CD4-positive, alpha-beta memory T cell (primary cell): ENCODE measurements at regions not wholly inside any gene's neighbourhood (a gene's known extent, or its start where the extent isn't known, plus 50 kb on each side); places are given as distances from the start of the nearest gene placed in this dataset.

Experiments
- CTCF ChIA-PET: fragments of 350-600 bp; sonication (Branson Sonifier 250); formaldehyde crosslinking; loops from one replicate; lab custom pipeline; 2021; ENCODE audit warnings: inconsistent platforms; ENCODE audit not compliant: partially characterized antibody; lab: Charles Lee
- POLR2A ChIA-PET: fragments of 350-600 bp; sonication (Branson Sonifier 250); formaldehyde crosslinking; loops from one replicate; lab custom pipeline; 2021; ENCODE audit not compliant: partially characterized antibody; lab: Charles Lee
- DNase-seq, 5 donors: peaks; one replicate each; pipeline versions ENCODE4 v3.0.0 to v3.0.0-alpha.2; 2020 to 2022; ENCODE audit warnings: mixed read lengths in 1 of 5
- H3K27ac ChIP-seq: one replicate; pipeline ENCODE4 v1.7.0; 2013; ENCODE audit warnings: low read depth, low read length
- H3K27me3 ChIP-seq: 2 replicates; pipeline ENCODE4 v1.7.0; 2013; ENCODE audit warnings: mild to moderate bottlenecking, low read length, moderate library complexity; ENCODE audit not compliant: insufficient read depth
- H3K36me3 ChIP-seq: 2 replicates; pipeline ENCODE4 v1.7.0; 2013; ENCODE audit warnings: mild to moderate bottlenecking, low read length, moderate library complexity; ENCODE audit not compliant: insufficient read depth
- H3K4me1 ChIP-seq: 2 replicates; pipeline ENCODE4 v1.7.0; 2013; ENCODE audit warnings: mild to moderate bottlenecking, low read length, moderate library complexity; ENCODE audit not compliant: insufficient read depth
- H3K4me3 ChIP-seq, 2 donors: one replicate each; pipeline ENCODE4 v1.7.0; 2013; ENCODE audit warnings: low read length in 2 of 2, mild to moderate bottlenecking in 1 of 2
- H3K9me3 ChIP-seq, 2 donors: one replicate each; pipeline ENCODE4 v1.7.0; 2013; ENCODE audit warnings: low read length in 2 of 2, control low read depth in 1 of 2; ENCODE audit not compliant: control insufficient read depth in 1 of 2
- H3K27ac Mint-ChIP-seq, 7 donors: one replicate each; pipeline ENCODE4 v1.8.0; 2020 to 2021; ENCODE audit warnings: mixed read lengths in 7 of 7, mild to moderate bottlenecking in 6 of 7, inconsistent platforms in 3 of 7, moderate library complexity in 3 of 7
- H3K27me3 Mint-ChIP-seq, 2 donors: one replicate each; pipeline ENCODE4 v1.8.0; 2020 to 2021; ENCODE audit warnings: mixed read lengths in 2 of 2
- H3K36me3 Mint-ChIP-seq, 2 donors: one replicate each; pipeline ENCODE4 v1.8.0; 2020 to 2021; ENCODE audit warnings: mixed read lengths in 2 of 2, inconsistent platforms in 1 of 2, mild to moderate bottlenecking in 1 of 2
- H3K4me1 Mint-ChIP-seq, 4 donors: one replicate each; pipeline ENCODE4 v1.8.0; 2020 to 2021; ENCODE audit warnings: mixed read lengths in 4 of 4, mild to moderate bottlenecking in 1 of 4
- H3K4me3 Mint-ChIP-seq, 8 donors: one replicate each; pipeline ENCODE4 v1.8.0; 2020 to 2021; ENCODE audit warnings: mixed read lengths in 8 of 8, mild to moderate bottlenecking in 7 of 8, moderate library complexity in 6 of 8, inconsistent platforms in 3 of 8
- H3K9me3 Mint-ChIP-seq, 8 donors: one replicate each; pipeline ENCODE4 v1.8.0; 2020 to 2021; ENCODE audit warnings: mixed read lengths in 8 of 8, mild to moderate bottlenecking in 5 of 8, inconsistent platforms in 3 of 8, moderate library complexity in 1 of 8
- intact Hi-C: fragments of 100-400 bp; cut with micrococcal nuclease; formaldehyde crosslinking; loops from one replicate; pipeline ENCODE4 v1.15.1; 2023

- H3K4me1 Mint-ChIP-seq, result no peaks in the 10 kb centered on the region
- H3K27me3 Mint-ChIP-seq, result no peaks in the 10 kb centered on the region
- Histone ChIP-seq H3K9me3 (no peaks in the 10 kb centered on the region), H3K27me3 (no peaks in the 10 kb centered on the region), H3K4me3 (no peak overlapping the region), H3K4me1 (no peaks in the 10 kb centered on the region), H3K36me3 (no peaks in the 10 kb centered on the region), H3K27ac (no peak overlapping the region)
- intact Hi-C loops, result no loop called here
- POLR2A ChIA-PET, result no interaction called here
- no peak overlapping the region for H3K27ac Mint-ChIP-seq
- H3K4me3 Mint-ChIP-seq, result no peak overlapping the region
- CTCF ChIA-PET, result no interaction called here
- no peak for DNase-seq
- no peaks in the 10 kb centered on the region for H3K36me3 Mint-ChIP-seq
- H3K9me3 Mint-ChIP-seq, result peaks cover 0 to 6% (median 0%) of the 10 kb centered on the region in 8 donors
Observed at GRCh38 chr1:83109692-83110091, 889.2 kb downstream of the TTLL7 start.

- Mint-ChIP-seq H3K36me3 (no peaks in the 10 kb centered on the region), H3K4me1 (no peaks in the 10 kb centered on the region), H3K4me3 (no peak overlapping the region), H3K9me3 (peaks cover 0 to 6% (median 0%) of the 10 kb centered on the region in 8 donors), H3K27me3 (no peaks in the 10 kb centered on the region), H3K27ac (no peak overlapping the region)
- intact Hi-C loops, result no loop called here
- ChIA-PET CTCF (no interaction called here), POLR2A (no interaction called here)
- H3K4me1 ChIP-seq, result no peaks in the 10 kb centered on the region
- H3K9me3 ChIP-seq, result no peaks in the 10 kb centered on the region
- H3K27me3 ChIP-seq, result no peaks in the 10 kb centered on the region
- no peak overlapping the region for H3K4me3 ChIP-seq
- no peak for DNase-seq
- no peak overlapping the region for H3K27ac ChIP-seq
- H3K36me3 ChIP-seq, result no peaks in the 10 kb centered on the region
Observed at GRCh38 chr1:83104558-83104957, 894.4 kb downstream of the TTLL7 start.

- H3K4me3 Mint-ChIP-seq, result no peak overlapping the region
- POLR2A ChIA-PET, result no interaction called here
- no peaks in the 10 kb centered on the region for H3K27me3 Mint-ChIP-seq
- H3K27ac ChIP-seq, result no peak overlapping the region
- no peaks in the 10 kb centered on the region for H3K4me1 Mint-ChIP-seq
- intact Hi-C loops, result no loop called here
- H3K27ac Mint-ChIP-seq, result no peak overlapping the region
- no peaks in the 10 kb centered on the region for H3K27me3 ChIP-seq
- no peaks in the 10 kb centered on the region for H3K9me3 ChIP-seq
- no peak overlapping the region for H3K4me3 ChIP-seq
- CTCF ChIA-PET, result no interaction called here
- H3K36me3 ChIP-seq, result no peaks in the 10 kb centered on the region
- peaks cover 0 to 2% (median 0%) of the 10 kb centered on the region in 8 donors for H3K9me3 Mint-ChIP-seq
- no peak for DNase-seq
- H3K36me3 Mint-ChIP-seq, result no peaks in the 10 kb centered on the region
- no peaks in the 10 kb centered on the region for H3K4me1 ChIP-seq
Observed at GRCh38 chr1:83103341-83103740, 895.6 kb downstream of the TTLL7 start.

- no peak overlapping the region for H3K27ac ChIP-seq
- H3K36me3 Mint-ChIP-seq, result no peaks in the 10 kb centered on the region
- no peak overlapping the region for H3K27ac Mint-ChIP-seq
- POLR2A ChIA-PET, result no interaction called here
- intact Hi-C loops, result no loop called here
- no peaks in the 10 kb centered on the region for H3K4me1 Mint-ChIP-seq
- no peaks in the 10 kb centered on the region for H3K27me3 Mint-ChIP-seq
- no peaks in the 10 kb centered on the region for H3K27me3 ChIP-seq
- no peak overlapping the region for H3K4me3 ChIP-seq
- no peaks in the 10 kb centered on the region for H3K4me1 ChIP-seq
- H3K9me3 ChIP-seq, result no peaks in the 10 kb centered on the region
- no peak overlapping the region for H3K4me3 Mint-ChIP-seq
- no peak for DNase-seq
- CTCF ChIA-PET, result no interaction called here
- H3K36me3 ChIP-seq, result no peaks in the 10 kb centered on the region
- no peaks in the 10 kb centered on the region for H3K9me3 Mint-ChIP-seq
Observed at GRCh38 chr1:83102630-83103071, 896.3 kb downstream of the TTLL7 start.

GRCh38 chr1:83101406-83101805, 897.5 kb downstream of the TTLL7 start:
- Histone ChIP-seq H3K27me3 (no peaks in the 10 kb centered on the region), H3K36me3 (no peaks in the 10 kb centered on the region), H3K4me3 (no peak overlapping the region), H3K9me3 (no peaks in the 10 kb centered on the region), H3K4me1 (no peaks in the 10 kb centered on the region), H3K27ac (no peak overlapping the region)
- intact Hi-C loops, result no loop called here
- Mint-ChIP-seq H3K4me3 (no peak overlapping the region), H3K27ac (no peak overlapping the region), H3K4me1 (no peaks in the 10 kb centered on the region), H3K27me3 (no peaks in the 10 kb centered on the region), H3K9me3 (no peaks in the 10 kb centered on the region), H3K36me3 (no peaks in the 10 kb centered on the region)
- ChIA-PET POLR2A (no interaction called here), CTCF (no interaction called here)
- no peak for DNase-seq

- DNase-seq, result no peak
- Mint-ChIP-seq H3K9me3 (peaks cover 0 to 5% (median 0%) of the 10 kb centered on the region in 8 donors), H3K36me3 (no peaks in the 10 kb centered on the region), H3K4me1 (no peaks in the 10 kb centered on the region), H3K4me3 (no peak overlapping the region), H3K27me3 (no peaks in the 10 kb centered on the region), H3K27ac (no peak overlapping the region)
- CTCF ChIA-PET, result interaction anchor here (1.4 kb wide), 1 partner anchor 34 kb away, joined by 3 read pairs; no protein-coding TSS in a partner anchor
- Histone ChIP-seq H3K36me3 (no peaks in the 10 kb centered on the region), H3K4me1 (no peaks in the 10 kb centered on the region), H3K27me3 (no peaks in the 10 kb centered on the region), H3K4me3 (no peak overlapping the region), H3K9me3 (no peaks in the 10 kb centered on the region), H3K27ac (no peak overlapping the region)
- intact Hi-C loops, result no loop called here
- POLR2A ChIA-PET, result no interaction called here
Observed at GRCh38 chr1:83100133-83100532, 898.8 kb downstream of the TTLL7 start.

- no peak overlapping the region for H3K27ac Mint-ChIP-seq
- no peak overlapping the region for H3K4me3 Mint-ChIP-seq
- POLR2A ChIA-PET, result no interaction called here
- intact Hi-C loops, result no loop called here
- H3K9me3 ChIP-seq, result no peaks in the 10 kb centered on the region
- no peak overlapping the region for H3K27ac ChIP-seq
- no peaks in the 10 kb centered on the region for H3K27me3 Mint-ChIP-seq
- no peaks in the 10 kb centered on the region for H3K4me1 ChIP-seq
- no peak for DNase-seq
- no peaks in the 10 kb centered on the region for H3K4me1 Mint-ChIP-seq
- no peaks in the 10 kb centered on the region for H3K27me3 ChIP-seq
- no peaks in the 10 kb centered on the region for H3K36me3 Mint-ChIP-seq
- peaks cover 0 to 6% (median 0%) of the 10 kb centered on the region in 8 donors for H3K9me3 Mint-ChIP-seq
- CTCF ChIA-PET, result no interaction called here
- no peaks in the 10 kb centered on the region for H3K36me3 ChIP-seq
- H3K4me3 ChIP-seq, result no peak overlapping the region
Observed at GRCh38 chr1:83098791-83099190, 900.1 kb downstream of the TTLL7 start.

- no peaks in the 10 kb centered on the region for H3K4me1 Mint-ChIP-seq
Observed at GRCh38 chr1:83098131-83098530, 900.8 kb downstream of the TTLL7 start.

More at GRCh38 chr1:83098131-83098530, 900.8 kb downstream of the TTLL7 start:
- Histone ChIP-seq H3K9me3 (no peaks in the 10 kb centered on the region), H3K27ac (no peak overlapping the region), H3K27me3 (no peaks in the 10 kb centered on the region), H3K4me3 (no peak overlapping the region), H3K36me3 (no peaks in the 10 kb centered on the region), H3K4me1 (no peaks in the 10 kb centered on the region)
- POLR2A ChIA-PET, result no interaction called here
- intact Hi-C loops, result no loop called here
- Mint-ChIP-seq H3K27me3 (no peaks in the 10 kb centered on the region), H3K36me3 (no peaks in the 10 kb centered on the region), H3K27ac (no peak overlapping the region), H3K9me3 (peaks cover 0 to 6% (median 0%) of the 10 kb centered on the region in 8 donors), H3K4me3 (no peak overlapping the region)
- DNase-seq, result no peak
- CTCF ChIA-PET, result no interaction called here
